IMR-90 (cell line): ENCODE measurements at regions not wholly inside any gene's neighbourhood (a gene's known extent, or its start where the extent isn't known, plus 50 kb on each side); places are given as distances from the start of the nearest gene placed in this dataset.

Source experiments
- CEBPB ChIP-seq: IDR thresholded peaks from 2 replicates; pipeline ENCODE4 v1.6.1; 2012; ENCODE audit warnings: low read depth, low read length, improper control_type of control experiment
- CTCF ChIP-seq: conservative IDR thresholded peaks from 2 replicates; pipeline ENCODE4 v1.5.1; 2012; ENCODE audit warnings: mild to moderate bottlenecking, low read depth, low read length, improper control_type of control experiment
- POLR2A ChIP-seq: IDR thresholded peaks from 2 replicates; pipeline ENCODE4 v1.6.1; 2012; ENCODE audit warnings: mild to moderate bottlenecking, low read depth, low read length
- RAD21 ChIP-seq: IDR thresholded peaks from 2 replicates; pipeline ENCODE4 v1.6.1; 2012; ENCODE audit warnings: low read length, improper control_type of control experiment
- RCOR1 ChIP-seq: IDR thresholded peaks from 2 replicates; pipeline ENCODE4 v1.6.1; 2012; ENCODE audit warnings: mild to moderate bottlenecking, low read length, improper control_type of control experiment; ENCODE audit not compliant: insufficient replicate concordance
- RFX5 ChIP-seq: IDR thresholded peaks from 2 replicates; pipeline ENCODE4 v1.8.0; 2012; ENCODE audit warnings: low read depth, mild to moderate bottlenecking, low read length, moderate library complexity
- SMC3 ChIP-seq: fragments of 150-350 bp; IDR thresholded peaks from 2 replicates; pipeline ENCODE4 v1.6.1; 2016; ENCODE audit warnings: low read depth, mild to moderate bottlenecking, antibody characterized with exemption, low read length, moderate library complexity
- USF2 ChIP-seq: fragments of 150-350 bp; IDR thresholded peaks from 2 replicates; pipeline ENCODE4 v1.6.1; 2017; ENCODE audit warnings: mild to moderate bottlenecking, antibody characterized with exemption, low read length, low read depth
- TF ChIP-seq, protein P1 (sequence below): fragments of 150-350 bp; IDR thresholded peaks from 2 replicates; pipeline ENCODE4 v1.6.1; 2016; ENCODE audit warnings: low read depth, mild to moderate bottlenecking, low read length, moderate library complexity, borderline replicate concordance

- TF ChIP-seq CTCF = no peak
- TF ChIP-seq SMC3 = no peak
- no peak for TF ChIP-seq POLR2A
- no peak for TF ChIP-seq USF2
- TF ChIP-seq RFX5 = no peak
- TF ChIP-seq, protein P1, sequence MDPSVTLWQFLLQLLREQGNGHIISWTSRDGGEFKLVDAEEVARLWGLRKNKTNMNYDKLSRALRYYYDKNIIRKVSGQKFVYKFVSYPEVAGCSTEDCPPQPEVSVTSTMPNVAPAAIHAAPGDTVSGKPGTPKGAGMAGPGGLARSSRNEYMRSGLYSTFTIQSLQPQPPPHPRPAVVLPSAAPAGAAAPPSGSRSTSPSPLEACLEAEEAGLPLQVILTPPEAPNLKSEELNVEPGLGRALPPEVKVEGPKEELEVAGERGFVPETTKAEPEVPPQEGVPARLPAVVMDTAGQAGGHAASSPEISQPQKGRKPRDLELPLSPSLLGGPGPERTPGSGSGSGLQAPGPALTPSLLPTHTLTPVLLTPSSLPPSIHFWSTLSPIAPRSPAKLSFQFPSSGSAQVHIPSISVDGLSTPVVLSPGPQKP = no peak
- TF ChIP-seq RAD21 = no peak
- no peak for TF ChIP-seq CEBPB
- TF ChIP-seq RCOR1 = no peak
These were observed 104.0 kb upstream of the ACTBL2 start for GRCh38 chr5:57586649-57587048.
